ENCODE measurements at regions not wholly inside any gene's neighbourhood (a gene's known extent, or its start where the extent isn't known, plus 50 kb on each side); places are given as distances from the start of the nearest gene placed in this dataset.

GRCh38 chr6:127000631-127001030 lies 117.8 kb upstream of the RSPO3 start:
- no peak for TF ChIP-seq PRDM15 (CRISPR knock-in tag; IDR thresholded peaks at IDR 0.05)
- no peak for TF ChIP-seq POLR2AphosphoS5 (IDR thresholded peaks at IDR 0.05; ENCODE audit: low read length)
- TF ChIP-seq POLR2A (IDR thresholded peaks at IDR 0.05; ENCODE audit: low read depth, low read length), result no peak
- TF ChIP-seq ZNF24 (IDR thresholded peaks at IDR 0.05), result no peak
- TF ChIP-seq FOS (IDR thresholded peaks at IDR 0.05; ENCODE audit: borderline replicate concordance, extremely low read depth, insufficient read length), result no peak
- no peak for TF ChIP-seq PKNOX1 (IDR thresholded peaks at IDR 0.05)
- TF ChIP-seq LARP7 (IDR thresholded peaks at IDR 0.05), result no peak
- no peak for TF ChIP-seq NRF1 (conservative IDR thresholded peaks at IDR 0.05; ENCODE audit: low read depth, low read length)
- no peak for TF ChIP-seq REST (IDR thresholded peaks at IDR 0.05; ENCODE audit: low read depth, low read length)
- TF ChIP-seq CEBPB (IDR thresholded peaks at IDR 0.05; ENCODE audit: borderline replicate concordance in 1 of 2, low read depth in 2 of 2, low read length in 2 of 2), result no peak
- TF ChIP-seq EGR1 (IDR thresholded peaks at IDR 0.05; ENCODE audit: borderline replicate concordance in 1 of 2, low read depth in 2 of 2, low read length in 2 of 2), result no peak
- TF ChIP-seq E2F4 (IDR thresholded peaks at IDR 0.05; ENCODE audit: low read depth, low read length), result no peak

Data from GM12878 (cell line).